Keratinocyte (primary cell): ENCODE measurements at regions not wholly inside any gene's neighbourhood (a gene's known extent, or its start where the extent isn't known, plus 50 kb on each side); places are given as distances from the start of the nearest gene placed in this dataset.

Experiments
- DNase-seq: peaks from one replicate; pipeline ENCODE4 v3.0.0-alpha.2; 2011; ENCODE audit warnings: low read depth, missing footprints, low spot score
- FAIRE-seq: peaks from 2 replicates; lab custom pipeline; 2011; peaks lifted over from hg19 to GRCh38; lab: Jason Lieb, UNC
- H2AFZ ChIP-seq: 2 replicates; pipeline ENCODE4 v1.6.0; 2012; ENCODE audit warnings: low read length, control low read depth, inconsistent platforms; ENCODE audit not compliant: control insufficient read depth
- H3K27ac ChIP-seq: 2 replicates; pipeline ENCODE4 v1.5.1; 2011; ENCODE audit warnings: low read length; ENCODE audit not compliant: control insufficient read depth, insufficient read depth
- H3K27me3 ChIP-seq: 3 replicates; pipeline ENCODE4 v1.6.0; 2011; ENCODE audit warnings: low read length; ENCODE audit not compliant: control insufficient read depth, insufficient read depth; ENCODE audit errors: extremely low read depth
- H3K36me3 ChIP-seq, 2 experiments: 2 replicates in 1 of 2; 3 replicates in 1 of 2; pipeline ENCODE4 v1.5.1; 2011; ENCODE audit warnings: low read length in 2 of 2, mild to moderate bottlenecking in 1 of 2; ENCODE audit not compliant: control insufficient read depth in 2 of 2, insufficient read depth in 2 of 2; ENCODE audit errors: extremely low read depth in 1 of 2
- H3K4me1 ChIP-seq: 3 replicates; pipeline ENCODE4 v1.5.1; 2011; ENCODE audit warnings: low read length; ENCODE audit not compliant: control insufficient read depth, insufficient read depth; ENCODE audit errors: extremely low read depth
- H3K4me2 ChIP-seq: 3 replicates; pipeline ENCODE4 v1.6.0; 2011; ENCODE audit warnings: low read depth, low read length; ENCODE audit not compliant: control insufficient read depth, insufficient read depth; ENCODE audit errors: extremely low read depth
- H3K4me3 ChIP-seq, 3 experiments: fragments of 200-600 bp in 1 of 3; sonication (generic) in 1 of 3; 2 replicates in 2 of 3; 3 replicates in 1 of 3; pipeline ENCODE4 v1.5.1; 2011 to 2016; ENCODE audit warnings: low read length in 3 of 3, mild to moderate bottlenecking in 3 of 3, control low read depth in 2 of 3, inconsistent platforms in 1 of 3, low read depth in 1 of 3, mixed read lengths in 1 of 3, mixed run types in 1 of 3, moderate library complexity in 1 of 3; ENCODE audit not compliant: control insufficient read depth in 2 of 3, insufficient read depth in 2 of 3; ENCODE audit errors: extremely low read depth in 1 of 3
- H3K79me2 ChIP-seq: 2 replicates; pipeline ENCODE4 v1.6.0; 2012; ENCODE audit warnings: low read length; ENCODE audit not compliant: control insufficient read depth, insufficient read depth
- H3K9ac ChIP-seq: 3 replicates; pipeline ENCODE4 v1.6.0; 2011; ENCODE audit warnings: low read length; ENCODE audit not compliant: control insufficient read depth, insufficient read depth; ENCODE audit errors: extremely low read depth
- H3K9me1 ChIP-seq: 3 replicates; pipeline ENCODE4 v1.6.0; 2011; ENCODE audit warnings: low read length; ENCODE audit not compliant: control insufficient read depth, insufficient read depth; ENCODE audit errors: extremely low read depth
- H3K9me3 ChIP-seq: 2 replicates; pipeline ENCODE4 v1.5.1; 2012; ENCODE audit warnings: low read depth, low read length; ENCODE audit not compliant: control insufficient read depth
- H4K20me1 ChIP-seq: 3 replicates; pipeline ENCODE4 v1.6.0; 2011; ENCODE audit warnings: low read length; ENCODE audit not compliant: control insufficient read depth, insufficient read depth; ENCODE audit errors: extremely low read depth
- CTCF ChIP-seq, 3 experiments: IDR thresholded peaks in 1 of 3; conservative IDR thresholded peaks in 1 of 3; optimal IDR thresholded peaks in 1 of 3; 2 replicates in 2 of 3; 3 replicates in 1 of 3; pipeline versions ENCODE3 to v1.5.1; 2011; ENCODE audit warnings: low read length in 3 of 3, mild to moderate bottlenecking in 3 of 3, moderate library complexity in 2 of 3, control low read depth in 1 of 3, inconsistent platforms in 1 of 3; ENCODE audit not compliant: insufficient read depth in 2 of 3; ENCODE audit errors: extremely low read depth in 1 of 3
- EZH2 ChIP-seq: IDR thresholded peaks from one replicate; pipeline ENCODE4 v1.6.1; 2012; ENCODE audit warnings: inconsistent platforms, mild to moderate bottlenecking, low read length, moderate library complexity
- dilution Hi-C: fragments of 300-500 bp; cut with MboI; formaldehyde crosslinking; loops from one replicate; pipeline ENCODE4 v1.7.0; 2020; ENCODE audit warnings: low sequenced_read_pairs; ENCODE audit not compliant: extremely low pct_ligation_motif_present

DNA sequence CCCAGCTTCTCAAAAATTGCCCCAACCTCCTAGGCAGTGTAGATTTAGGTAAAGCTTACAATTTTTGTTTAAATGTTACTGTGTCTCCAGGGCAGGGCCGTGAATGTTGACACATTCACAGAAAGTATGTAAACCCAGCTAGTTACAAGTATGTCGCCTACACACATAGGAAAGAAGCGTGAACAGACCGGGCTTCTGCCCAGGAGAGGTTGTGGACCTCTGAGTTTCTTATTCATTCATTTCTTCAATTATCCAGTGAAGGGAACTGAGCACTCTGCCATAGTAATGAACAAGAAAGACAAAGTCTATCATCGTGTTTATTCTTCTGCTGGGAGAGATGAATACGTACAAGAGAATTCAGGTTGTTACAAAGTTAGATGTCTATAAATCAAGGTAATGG, 93.2 kb downstream of the TRIML1 start:
- H3K4me2 ChIP-seq, result no peak overlapping the region
- no peaks in the 10 kb centered on the region for H3K9me1 ChIP-seq
- no peak overlapping the region for H2AFZ ChIP-seq
- H3K27ac ChIP-seq, result no peak overlapping the region
- H3K27me3 ChIP-seq, result no peaks in the 10 kb centered on the region
- H3K36me3 ChIP-seq, result no peaks in the 10 kb centered on the region
- no peak for FAIRE-seq
- dilution Hi-C loops, result no loop called here
- H4K20me1 ChIP-seq, result no peaks in the 10 kb centered on the region
- TF ChIP-seq EZH2 (no peak), CTCF (optimal IDR thresholded peaks at IDR 0.05 in 1 of 3, IDR thresholded peaks at IDR 0.05 in 1 of 3, conservative IDR thresholded peaks at IDR 0.05 in 1 of 3; ENCODE audit: extremely low read depth in 1 of 3, insufficient read depth in 2 of 3, low read length in 3 of 3) (no peak)
- DNase-seq, result no peak
- H3K4me1 ChIP-seq, result no peaks in the 10 kb centered on the region
- H3K4me3 ChIP-seq, result no peak overlapping the region
- peaks cover 8% of the 10 kb centered on the region for H3K9me3 ChIP-seq
- no peak overlapping the region for H3K9ac ChIP-seq
- no peaks in the 10 kb centered on the region for H3K79me2 ChIP-seq

DNA sequence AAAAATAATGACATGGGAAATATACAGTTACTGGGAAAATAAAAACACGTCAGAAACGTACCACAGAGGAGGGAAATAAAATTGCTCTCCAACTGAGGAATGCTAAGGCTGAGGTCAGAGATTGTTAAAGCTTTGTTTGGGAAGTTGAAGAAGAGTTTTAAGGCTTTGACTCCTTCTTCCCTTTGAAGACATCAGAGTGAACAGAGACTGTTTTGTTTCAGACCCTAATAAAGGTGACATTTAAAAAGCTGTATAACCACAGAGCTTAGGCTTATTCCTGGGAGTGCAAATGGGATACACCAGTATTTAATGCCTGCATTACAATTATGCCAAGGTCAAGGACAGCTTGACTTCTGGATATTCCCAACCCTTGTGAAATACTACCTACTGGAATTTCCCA, 102.8 kb downstream of the TRIML1 start:
- H3K27ac ChIP-seq, result no peak overlapping the region
- no peak overlapping the region for H3K9ac ChIP-seq
- H3K9me1 ChIP-seq, result no peaks in the 10 kb centered on the region
- no peak for TF ChIP-seq CTCF (optimal IDR thresholded peaks at IDR 0.05 in 1 of 3, IDR thresholded peaks at IDR 0.05 in 1 of 3, conservative IDR thresholded peaks at IDR 0.05 in 1 of 3; ENCODE audit: extremely low read depth in 1 of 3, insufficient read depth in 2 of 3, low read length in 3 of 3)
- no peaks in the 10 kb centered on the region for H3K36me3 ChIP-seq
- no peaks in the 10 kb centered on the region for H3K4me1 ChIP-seq
- H4K20me1 ChIP-seq, result no peaks in the 10 kb centered on the region
- no peaks in the 10 kb centered on the region for H3K27me3 ChIP-seq
- H3K4me3 ChIP-seq, result no peak overlapping the region
- dilution Hi-C loops, result no loop called here
- DNase-seq, result no peak
- no peak for FAIRE-seq
- H3K9me3 ChIP-seq, result peaks cover 3% of the 10 kb centered on the region
- H2AFZ ChIP-seq, result no peak overlapping the region
- no peaks in the 10 kb centered on the region for H3K79me2 ChIP-seq
- H3K4me2 ChIP-seq, result no peak overlapping the region
